GM23338 (cell line): ENCODE measurements at regions not wholly inside any gene's neighbourhood (a gene's known extent, or its start where the extent isn't known, plus 50 kb on each side); places are given as distances from the start of the nearest gene placed in this dataset.

ENCODE experiments used
- ATAC-seq: fragments of 200-7000 bp; cut with Tn5 transposase; 3 replicates; pipeline ENCODE4 v1.9.1; 2020
- DNase-seq: peaks from one replicate; pipeline ENCODE4 v3.0.0-alpha.2; 2015; ENCODE audit warnings: low spot score
- H2AFZ ChIP-seq: fragments of 200-600 bp; sonication (generic); 2 replicates; pipeline ENCODE4 v1.8.0; 2016; ENCODE audit warnings: antibody characterized with exemption, mild to moderate bottlenecking, moderate library complexity
- H3F3A ChIP-seq: fragments of 200-600 bp; sonication (generic); replicated peaks from 2 replicates; pipeline ENCODE4 v1.8.0; 2017; ENCODE audit warnings: antibody characterized with exemption, mixed run types, low read depth
- H3K27ac ChIP-seq: fragments of 200-600 bp; sonication (generic); 2 replicates; pipeline ENCODE4 v1.6.1; 2016; ENCODE audit warnings: low read depth
- H3K27me3 ChIP-seq: fragments of 200-600 bp; sonication (generic); 2 replicates; pipeline ENCODE4 v1.8.0; 2016; ENCODE audit warnings: mild to moderate bottlenecking, mixed run types, moderate library complexity; ENCODE audit not compliant: insufficient read depth
- H3K36me3 ChIP-seq: fragments of 200-600 bp; sonication (generic); 2 replicates; pipeline ENCODE4 v1.8.0; 2016; ENCODE audit warnings: mild to moderate bottlenecking; ENCODE audit not compliant: insufficient read depth
- H3K4me1 ChIP-seq: fragments of 200-600 bp; sonication (generic); 2 replicates; pipeline ENCODE4 v1.8.0; 2016; ENCODE audit warnings: mild to moderate bottlenecking, moderate library complexity; ENCODE audit not compliant: insufficient read depth
- H3K4me2 ChIP-seq: fragments of 200-600 bp; sonication (generic); 2 replicates; pipeline ENCODE4 v1.7.1; 2017; ENCODE audit warnings: mixed run types
- H3K4me3 ChIP-seq: fragments of 200-600 bp; sonication (generic); 2 replicates; pipeline ENCODE4 v1.6.1; 2016; ENCODE audit warnings: mixed run types
- H3K79me2 ChIP-seq: fragments of 200-600 bp; sonication (generic); replicated peaks from 2 replicates; pipeline ENCODE4 v1.8.0; 2017; ENCODE audit warnings: mild to moderate bottlenecking; ENCODE audit not compliant: insufficient read depth
- H3K9me2 ChIP-seq: fragments of 200-600 bp; sonication (generic); 2 replicates; pipeline ENCODE4 v1.8.0; 2017; ENCODE audit not compliant: insufficient read depth
- H4K20me1 ChIP-seq: fragments of 200-600 bp; sonication (generic); replicated peaks from 2 replicates; pipeline ENCODE4 v1.8.0; 2017; ENCODE audit warnings: mild to moderate bottlenecking; ENCODE audit not compliant: insufficient read depth
- H3K27ac Mint-ChIP-seq: 2 replicates; pipeline ENCODE4 v1.8.0; 2020; ENCODE audit warnings: inconsistent platforms, mild to moderate bottlenecking, moderate library complexity, mixed read lengths
- H3K27me3 Mint-ChIP-seq: 3 replicates; pipeline ENCODE4 v1.8.0; 2022; ENCODE audit warnings: low read depth, mild to moderate bottlenecking, moderate library complexity, mixed read lengths, inconsistent platforms; ENCODE audit not compliant: insufficient read depth, poor library complexity
- H3K36me3 Mint-ChIP-seq: 3 replicates; pipeline ENCODE4 v1.8.0; 2021; ENCODE audit warnings: low read depth, mild to moderate bottlenecking, inconsistent platforms, moderate library complexity, mixed read lengths
- H3K4me1 Mint-ChIP-seq: 3 replicates; pipeline ENCODE4 v1.8.0; 2020; ENCODE audit warnings: mild to moderate bottlenecking, inconsistent platforms, mixed read lengths
- H3K4me3 Mint-ChIP-seq: 3 replicates; pipeline ENCODE4 v1.8.0; 2021; ENCODE audit warnings: moderate library complexity, mild to moderate bottlenecking, inconsistent platforms, mixed read lengths
- H3K9me3 Mint-ChIP-seq: 3 replicates; pipeline ENCODE4 v1.8.0; 2020; ENCODE audit warnings: moderate library complexity, mild to moderate bottlenecking, inconsistent platforms, mixed read lengths
- CTCF ChIP-seq, 2 experiments: fragments of 200-600 bp in 1 of 2; sonication (generic) in 1 of 2; conservative IDR thresholded peaks; 2 replicates each; pipeline versions ENCODE4 v1.5.1 to v1.6.1; 2016 to 2017; ENCODE audit warnings: antibody characterized with exemption in 2 of 2, low read depth in 2 of 2, mild to moderate bottlenecking in 2 of 2, moderate library complexity in 1 of 2
- EZH2 ChIP-seq: fragments of 200-600 bp; sonication (generic); IDR thresholded peaks from one replicate; pipeline ENCODE4 v1.8.0; 2017; ENCODE audit warnings: antibody characterized with exemption, mild to moderate bottlenecking, low read depth; ENCODE audit not compliant: unreplicated experiment
- EZH2phosphoT487 ChIP-seq: fragments of 200-600 bp; sonication (generic); IDR thresholded peaks from one replicate; pipeline ENCODE4 v1.8.1; 2018; ENCODE audit warnings: antibody characterized with exemption; ENCODE audit not compliant: unreplicated experiment
- JUNB ChIP-seq: IDR thresholded peaks from one replicate; pipeline ENCODE4 v1.6.1; 2016; ENCODE audit warnings: antibody characterized with exemption; ENCODE audit not compliant: unreplicated experiment
- POLR2AphosphoS5 ChIP-seq: IDR thresholded peaks from 2 replicates; pipeline ENCODE4 v1.6.1; 2016; ENCODE audit warnings: antibody characterized with exemption, low read depth
- ZNF114 ChIP-seq: fragments of 250-450 bp; sonication (Bioruptor Pico); IDR thresholded peaks from 2 replicates; pipeline ENCODE4 v1.5.0; 2020; ENCODE audit warnings: mild to moderate bottlenecking, moderate library complexity
- ZNF331 ChIP-seq: fragments of 250-450 bp; sonication (Bioruptor Pico); IDR thresholded peaks from 2 replicates; pipeline ENCODE4 v1.5.0; 2020; ENCODE audit warnings: low read depth, mild to moderate bottlenecking, moderate library complexity
- ZNF462 ChIP-seq: fragments of 250-450 bp; sonication (Bioruptor Pico); IDR thresholded peaks from 2 replicates; pipeline ENCODE4 v1.5.0; 2020; ENCODE audit warnings: mild to moderate bottlenecking, moderate library complexity

- no peak; the same call in 2 of the 3 replicates for ATAC-seq
Observed at GRCh38 chr10:128566361-128566968, 440.2 kb upstream of the MKI67 start.

GRCh38 chr10:128567551-128567950 lies 441.3 kb upstream of the MKI67 start:
- TF ChIP-seq CTCF (conservative IDR thresholded peaks at IDR 0.05; ENCODE audit: low read depth in 2 of 2) (peak; percentile 29 to 44; a peak in 3 of 4 replicates), POLR2AphosphoS5 (no peak), EZH2phosphoT487 (no peak), ZNF331 (CRISPR knock-in tag) (no peak), JUNB (no peak), ZNF114 (no peak), ZNF462 (CRISPR knock-in tag) (no peak)
- DNase-seq (peak; percentile 30), ATAC-seq (peak; percentile 83)
- Histone ChIP-seq H2AFZ (peak overlapping the region; percentile 85), H3F3A (no peaks in the 10 kb centered on the region), H3K36me3 (peaks cover under 1% of the 10 kb centered on the region; the same call in 1 of the 2 replicates), H3K9me2 (0 out of 2 replicates have a peak, but pooled peaks cover 6% of the 10 kb centered on the region), H3K4me3 (no peak overlapping the region), H3K4me1 (no peaks in the 10 kb centered on the region), H3K27ac (no peak overlapping the region), H3K27me3 (no peaks in the 10 kb centered on the region), H4K20me1 (no peaks in the 10 kb centered on the region), H3K79me2 (no peaks in the 10 kb centered on the region), H3K4me2 (no peak overlapping the region)
- Mint-ChIP-seq H3K4me3 (no peak overlapping the region), H3K36me3 (no peaks in the 10 kb centered on the region; the same call in 2 of the 3 replicates), H3K9me3 (peaks cover 4% of the 10 kb centered on the region; the same call in 1 of the 3 replicates), H3K4me1 (peaks cover 27% of the 10 kb centered on the region), H3K27me3 (peaks cover 8% of the 10 kb centered on the region), H3K27ac (no peak overlapping the region)

More at GRCh38 chr10:128566361-128566968, 440.2 kb upstream of the MKI67 start:
- no peak overlapping the region for H3K4me3 Mint-ChIP-seq
- no peak for TF ChIP-seq EZH2
- H3K79me2 ChIP-seq = no peaks in the 10 kb centered on the region
- H3K4me2 ChIP-seq = no peak overlapping the region
- 0 out of 2 replicates have a peak, but pooled peaks cover 6% of the 10 kb centered on the region for H3K9me2 ChIP-seq
- no peaks in the 10 kb centered on the region for H3K27me3 ChIP-seq
- peaks cover 10% of the 10 kb centered on the region for H3K36me3 Mint-ChIP-seq
- peaks cover 11% of the 10 kb centered on the region; the same call in 1 of the 2 replicates for H3K36me3 ChIP-seq
- H3K27ac Mint-ChIP-seq = no peak overlapping the region
- H3F3A ChIP-seq = no peaks in the 10 kb centered on the region
- peaks cover 4% of the 10 kb centered on the region for H3K27me3 Mint-ChIP-seq
- H3K4me1 Mint-ChIP-seq = peaks cover 23% of the 10 kb centered on the region
- no peaks in the 10 kb centered on the region for H3K4me1 ChIP-seq
- no peak overlapping the region for H2AFZ ChIP-seq
- H3K27ac ChIP-seq = no peak overlapping the region
- H3K9me3 Mint-ChIP-seq = peaks cover 15% of the 10 kb centered on the region
- H3K4me3 ChIP-seq = no peak overlapping the region
- no peak for DNase-seq
- H4K20me1 ChIP-seq = no peaks in the 10 kb centered on the region
